GM12878 (cell line): ENCODE measurements at regions not wholly inside any gene's neighbourhood (a gene's known extent, or its start where the extent isn't known, plus 50 kb on each side); places are given as distances from the start of the nearest gene placed in this dataset.

Experiments used
- BCL11A ChIP-seq: IDR thresholded peaks from 2 replicates; pipeline ENCODE4 v1.6.1; 2011; ENCODE audit warnings: low read depth, low read length
- BRCA1 ChIP-seq: IDR thresholded peaks from 2 replicates; pipeline ENCODE4 v1.6.1; 2011; ENCODE audit warnings: low read depth, low read length, improper control_type of control experiment
- CEBPB ChIP-seq, 2 experiments: fragments of 150-350 bp in 1 of 2; IDR thresholded peaks; 2 replicates each; pipeline ENCODE4 v1.6.1; 2012 to 2014; ENCODE audit warnings: low read depth in 2 of 2, low read length in 2 of 2, borderline replicate concordance in 1 of 2, inconsistent platforms in 1 of 2
- POLR2AphosphoS5 ChIP-seq: IDR thresholded peaks from 2 replicates; pipeline ENCODE4 v1.6.1; 2011; ENCODE audit warnings: mild to moderate bottlenecking, low read length, inconsistent platforms
- SRF ChIP-seq, 2 experiments: IDR thresholded peaks; 2 replicates each; pipeline ENCODE4 v1.6.1; 2011; ENCODE audit warnings: low read depth in 2 of 2, low read length in 2 of 2, mild to moderate bottlenecking in 1 of 2, moderate library complexity in 1 of 2
- YY1 ChIP-seq: IDR thresholded peaks from 2 replicates; pipeline ENCODE4 v1.6.1; 2011; ENCODE audit warnings: low read depth, mild to moderate bottlenecking, low read length
- ZNF24 ChIP-seq: fragments of 450-650 bp; IDR thresholded peaks from 2 replicates; pipeline ENCODE4 v1.6.1; 2017; ENCODE audit warnings: antibody characterized with exemption, mild to moderate bottlenecking
- ZNF274 ChIP-seq: IDR thresholded peaks from one replicate; pipeline ENCODE4 v1.8.0; 2011; ENCODE audit not compliant: insufficient read length, insufficient read depth
- TF ChIP-seq, protein P1 (sequence below), 3 experiments: IDR thresholded peaks in 2 of 3; conservative IDR thresholded peaks in 1 of 3; 2 replicates each; pipeline ENCODE4 v1.5.1; 2011; ENCODE audit warnings: low read depth in 3 of 3, low read length in 3 of 3, mild to moderate bottlenecking in 3 of 3, control low read depth in 2 of 3, moderate library complexity in 2 of 3, inconsistent platforms in 1 of 3, mixed read lengths in 1 of 3; ENCODE audit not compliant: control insufficient read depth in 2 of 3, insufficient read depth in 1 of 3; ENCODE audit errors: extremely low read depth in 1 of 3
- TF ChIP-seq, protein P2 (sequence below): IDR thresholded peaks from 2 replicates; pipeline ENCODE4 v1.6.1; 2012; ENCODE audit warnings: low read depth, low read length, improper control_type of control experiment

DNA sequence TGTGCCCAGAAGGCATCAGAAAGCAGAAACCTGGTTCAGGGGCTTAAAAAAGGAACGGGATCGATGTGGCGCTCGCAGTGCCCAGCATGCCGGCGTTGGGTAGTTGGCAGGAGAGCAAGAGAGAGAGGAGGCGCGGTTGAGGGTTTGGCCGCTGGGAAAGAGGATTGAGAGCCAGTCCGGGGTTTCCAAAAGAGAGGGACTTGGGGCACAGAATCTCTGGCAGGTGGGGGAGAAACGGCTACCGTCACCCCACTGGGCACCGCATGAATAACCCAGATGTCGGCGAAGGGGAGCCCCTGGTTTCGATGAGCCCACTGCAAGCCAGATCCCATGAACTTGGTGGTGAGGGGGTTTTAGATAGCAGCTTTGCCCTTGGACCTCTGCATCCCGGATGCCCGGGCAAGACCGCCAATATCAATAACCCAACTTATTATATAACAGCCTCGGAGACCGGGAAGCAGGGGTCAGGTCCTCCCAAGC is 60.4 kb upstream of the ACOT11 start:
- TF ChIP-seq BCL11A (no peak), ZNF274 (no peak), SRF (IDR thresholded peaks at IDR 0.05; ENCODE audit: low read depth in 2 of 2, low read length in 2 of 2) (no peak), BRCA1 (no peak), CEBPB (IDR thresholded peaks at IDR 0.05; ENCODE audit: borderline replicate concordance in 1 of 2, low read depth in 2 of 2, low read length in 2 of 2) (no peak), YY1 (no peak), POLR2AphosphoS5 (no peak), ZNF24 (no peak)
- TF ChIP-seq, protein P1, sequence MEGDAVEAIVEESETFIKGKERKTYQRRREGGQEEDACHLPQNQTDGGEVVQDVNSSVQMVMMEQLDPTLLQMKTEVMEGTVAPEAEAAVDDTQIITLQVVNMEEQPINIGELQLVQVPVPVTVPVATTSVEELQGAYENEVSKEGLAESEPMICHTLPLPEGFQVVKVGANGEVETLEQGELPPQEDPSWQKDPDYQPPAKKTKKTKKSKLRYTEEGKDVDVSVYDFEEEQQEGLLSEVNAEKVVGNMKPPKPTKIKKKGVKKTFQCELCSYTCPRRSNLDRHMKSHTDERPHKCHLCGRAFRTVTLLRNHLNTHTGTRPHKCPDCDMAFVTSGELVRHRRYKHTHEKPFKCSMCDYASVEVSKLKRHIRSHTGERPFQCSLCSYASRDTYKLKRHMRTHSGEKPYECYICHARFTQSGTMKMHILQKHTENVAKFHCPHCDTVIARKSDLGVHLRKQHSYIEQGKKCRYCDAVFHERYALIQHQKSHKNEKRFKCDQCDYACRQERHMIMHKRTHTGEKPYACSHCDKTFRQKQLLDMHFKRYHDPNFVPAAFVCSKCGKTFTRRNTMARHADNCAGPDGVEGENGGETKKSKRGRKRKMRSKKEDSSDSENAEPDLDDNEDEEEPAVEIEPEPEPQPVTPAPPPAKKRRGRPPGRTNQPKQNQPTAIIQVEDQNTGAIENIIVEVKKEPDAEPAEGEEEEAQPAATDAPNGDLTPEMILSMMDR (IDR thresholded peaks at IDR 0.05 in 2 of 3, conservative IDR thresholded peaks at IDR 0.05 in 1 of 3; ENCODE audit: control insufficient read depth in 2 of 3, extremely low read depth in 1 of 3, insufficient read depth in 1 of 3, low read depth in 3 of 3, low read length in 3 of 3), result no peak
- TF ChIP-seq, protein P2, sequence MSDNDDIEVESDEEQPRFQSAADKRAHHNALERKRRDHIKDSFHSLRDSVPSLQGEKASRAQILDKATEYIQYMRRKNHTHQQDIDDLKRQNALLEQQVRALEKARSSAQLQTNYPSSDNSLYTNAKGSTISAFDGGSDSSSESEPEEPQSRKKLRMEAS, result no peak
